GM12878 (cell line): ENCODE measurements at regions not wholly inside any gene's neighbourhood (a gene's known extent, or its start where the extent isn't known, plus 50 kb on each side); places are given as distances from the start of the nearest gene placed in this dataset.
"Not testable (repeated sequence)": the region's sequence is repeated elsewhere in the genome, so short reads cannot be mapped to it uniquely, and the experiment has no call there.

Experiments used
- ATAC-seq: fragments of 200-7000 bp; cut with Tn5 transposase; 3 replicates; pipeline ENCODE4 v1.9.1; 2020; ENCODE audit warnings: mild to moderate bottlenecking, moderate library complexity
- BruUV-seq: library from RNA; stranded (reverse); fragments of 400-500 nt; replicated peaks from 2 replicates; lab custom pipeline; 2021; lab: Mats Ljungman, UMichigan
- CTCF ChIA-PET: fragments of 300-600 bp; sonication (Branson Sonifier 250); formaldehyde crosslinking; extraction: SDS; loops from one replicate; lab custom pipeline; 2021; ENCODE audit warnings: inconsistent platforms; lab: Yijun Ruan, JAX
- POLR2A ChIA-PET: fragments of 350-600 bp; formaldehyde crosslinking; extraction: SDS; loops from one replicate; lab custom pipeline; 2021; ENCODE audit warnings: inconsistent platforms; lab: Charles Lee
- RAD21 ChIA-PET: fragments of 300-600 bp; sonication (Branson Sonifier 250); formaldehyde crosslinking; loops from one replicate; lab custom pipeline; 2023; ENCODE audit warnings: antibody characterized with exemption; ENCODE audit not compliant: unreplicated experiment; lab: Charles Lee
- SMC1A ChIA-PET: fragments of 300-600 bp; sonication (Branson Sonifier 250); formaldehyde crosslinking; loops from one replicate; lab custom pipeline; 2023; ENCODE audit not compliant: unreplicated experiment, uncharacterized antibody; lab: Charles Lee
- DNase-seq: peaks from one replicate; pipeline ENCODE4 v3.0.0-alpha.2; 2011; ENCODE audit warnings: low read depth, low spot score
- FAIRE-seq: peaks from 3 replicates; lab custom pipeline; 2011; peaks lifted over from hg19 to GRCh38; lab: Jason Lieb, UNC
- H2AFZ ChIP-seq: 2 replicates; pipeline ENCODE4 v1.6.0; 2011; ENCODE audit warnings: low read depth, low read length, control low read depth; ENCODE audit not compliant: control insufficient read depth
- H3K27ac ChIP-seq: 2 replicates; pipeline ENCODE4 v1.5.1; 2011; ENCODE audit warnings: control low read depth; ENCODE audit not compliant: control insufficient read depth, insufficient read depth
- H3K27me3 ChIP-seq, 2 experiments: replicated peaks in 1 of 2; 2 replicates each; pipeline versions ENCODE4 v1.6.0 to v1.6.1; 2011; ENCODE audit warnings: low read length in 1 of 2; ENCODE audit not compliant: control insufficient read depth in 2 of 2, insufficient read depth in 2 of 2
- H3K36me3 ChIP-seq, 2 experiments: 2 replicates each; pipeline ENCODE4 v1.5.1; 2011; ENCODE audit warnings: low read length in 1 of 2; ENCODE audit not compliant: control insufficient read depth in 2 of 2, insufficient read depth in 2 of 2
- H3K4me1 ChIP-seq: 2 replicates; pipeline ENCODE4 v1.6.1; 2011; ENCODE audit warnings: mild to moderate bottlenecking, low read length, moderate library complexity, mixed read lengths; ENCODE audit not compliant: control insufficient read depth, insufficient read depth
- H3K4me2 ChIP-seq: 2 replicates; pipeline ENCODE4 v1.6.0; 2011; ENCODE audit warnings: control low read depth; ENCODE audit not compliant: control insufficient read depth, insufficient read depth
- H3K4me3 ChIP-seq: fragments of 200-600 bp; sonication (generic); 2 replicates; pipeline ENCODE4 v1.5.1; 2016
- H3K79me2 ChIP-seq: 2 replicates; pipeline ENCODE4 v1.6.0; 2011; ENCODE audit warnings: low read length; ENCODE audit not compliant: control insufficient read depth, insufficient read depth
- H3K9ac ChIP-seq: 2 replicates; pipeline ENCODE4 v1.8.0; 2011; ENCODE audit warnings: low read length, control low read depth, mixed read lengths; ENCODE audit not compliant: control insufficient read depth, insufficient read depth
- H3K9me3 ChIP-seq: replicated peaks from 3 replicates; pipeline ENCODE4 v1.5.1; 2011; ENCODE audit warnings: mild to moderate bottlenecking, low read length; ENCODE audit not compliant: control insufficient read depth, insufficient read depth
- H4K20me1 ChIP-seq: 2 replicates; pipeline ENCODE4 v1.6.0; 2011; ENCODE audit not compliant: control insufficient read depth, insufficient read depth
- CBX3 ChIP-seq: fragments of 200-600 bp; sonication (generic); IDR thresholded peaks from 2 replicates; pipeline ENCODE4 v1.6.1; 2016; ENCODE audit warnings: low read depth, borderline replicate concordance
- CREB1 ChIP-seq: IDR thresholded peaks from 2 replicates; pipeline ENCODE4 v1.6.1; 2012; ENCODE audit warnings: low read depth, mild to moderate bottlenecking, inconsistent platforms
- EZH2 ChIP-seq: IDR thresholded peaks from 2 replicates; pipeline ENCODE4 v1.6.1; 2012; ENCODE audit warnings: low read depth, mild to moderate bottlenecking, control low read depth, inconsistent platforms, low read length, borderline replicate concordance; ENCODE audit not compliant: control insufficient read depth
- KAT2A ChIP-seq: conservative IDR thresholded peaks from 2 replicates; pipeline ENCODE4 v1.6.1; 2011; ENCODE audit warnings: low read depth, low read length; ENCODE audit not compliant: control insufficient read depth
- NFIC ChIP-seq: IDR thresholded peaks from 2 replicates; pipeline ENCODE4 v1.6.1; 2012; ENCODE audit warnings: low read depth, mild to moderate bottlenecking, inconsistent platforms, low read length, moderate library complexity
- USF2 ChIP-seq: IDR thresholded peaks from 2 replicates; pipeline ENCODE4 v1.6.1; 2011; ENCODE audit warnings: low read depth, low read length, improper control_type of control experiment, borderline replicate concordance
- ZNF384 ChIP-seq: IDR thresholded peaks from 2 replicates; pipeline ENCODE4 v1.6.1; 2012; ENCODE audit warnings: low read depth, mild to moderate bottlenecking, low read length, improper control_type of control experiment, borderline replicate concordance
- ZNF687 ChIP-seq: fragments of 450-650 bp; IDR thresholded peaks from 2 replicates; pipeline ENCODE4 v1.6.1; 2017; ENCODE audit warnings: mild to moderate bottlenecking, moderate library complexity
- WGBS: methylation state at CpG from one replicate; pipeline ENCODE4 v1.1.6; 2016; ENCODE audit warnings: low lambda C conversion rate; ENCODE audit not compliant: insufficient replicate concordance, insufficient coverage; ENCODE audit errors: missing lambda C conversion rate; 5-methylcytosine and 5-hydroxymethylcytosine counted together
- in situ Hi-C: fragments of 300-500 bp; cut with MboI; formaldehyde crosslinking; loops from 9 replicates; pipeline ENCODE4 v1.14.3; 2018; ENCODE audit warnings: mixed read lengths
- intact Hi-C: fragments of 100-400 bp; cut with micrococcal nuclease; formaldehyde crosslinking; loops from one replicate; pipeline ENCODE4 v1.14.2; 2022; ENCODE audit not compliant: unreplicated experiment
- TF ChIP-seq, protein P1 (sequence below): IDR thresholded peaks from 2 replicates; pipeline ENCODE4 v1.6.1; 2011; ENCODE audit warnings: low read depth, mild to moderate bottlenecking, low read length, moderate library complexity, borderline replicate concordance; ENCODE audit errors: extremely low read depth

DNA sequence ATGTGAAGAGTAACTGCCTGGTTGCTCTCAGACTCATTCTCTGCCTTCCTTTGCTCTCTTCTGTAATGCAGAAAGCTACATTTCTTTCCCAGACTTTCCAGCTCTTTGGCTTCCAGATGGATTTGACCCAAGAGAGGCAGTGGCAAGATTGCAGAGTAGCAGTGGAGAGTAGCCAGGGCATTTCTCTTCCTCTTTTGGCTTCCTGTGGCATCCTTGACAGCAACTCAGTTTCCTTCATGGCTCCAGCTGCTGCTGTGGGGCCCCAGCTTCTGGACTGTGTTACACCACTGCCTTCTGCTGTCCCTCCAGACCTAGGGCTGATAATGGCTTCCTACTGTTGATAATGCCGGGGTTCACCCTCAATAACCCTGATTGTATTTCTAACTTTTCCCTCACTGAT, 469.4 kb upstream of the SPRED2 start (continued):
- TF ChIP-seq CREB1: no peak

DNA sequence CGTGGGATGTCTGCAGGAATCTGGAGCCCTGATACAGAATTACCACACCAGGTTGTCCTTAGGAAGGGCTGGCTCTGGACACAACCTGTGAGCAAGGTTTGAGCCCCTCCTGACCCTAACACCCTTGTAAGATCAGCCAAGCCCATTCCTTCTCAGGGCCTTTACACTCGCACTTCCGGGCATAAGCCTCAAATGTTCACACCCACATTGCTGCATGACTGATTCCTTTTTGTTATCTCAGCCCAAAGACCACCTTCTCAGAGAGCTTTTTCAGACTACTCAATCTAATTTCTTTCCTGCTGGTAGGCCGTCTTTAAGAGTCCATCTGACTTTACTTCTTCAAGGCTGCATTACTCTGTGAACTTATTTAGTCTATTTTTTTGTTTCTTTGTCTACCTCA, 464.0 kb upstream of the SPRED2 start:
- CTCF ChIA-PET: no interaction called here
- H3K4me1 ChIP-seq: no peaks in the 10 kb centered on the region
- in situ Hi-C loops: no loop called here
- FAIRE-seq (no peak), DNase-seq (no peak), ATAC-seq (no peak)
- H3K4me2 ChIP-seq: no peak overlapping the region
- BruUV-seq: no TSS peak
- 16% methylated on average over 4 of the region's 4 CpGs for WGBS
- H2AFZ ChIP-seq: no peak overlapping the region
- no peaks in the 10 kb centered on the region for H3K36me3 ChIP-seq
- SMC1A ChIA-PET: no interaction called here
- H3K27me3 ChIP-seq: no peaks in the 10 kb centered on the region
- no peak overlapping the region for H3K4me3 ChIP-seq
- POLR2A ChIA-PET: no interaction called here
- H3K9ac ChIP-seq: no peak overlapping the region
- intact Hi-C loops: no loop called here
- TF ChIP-seq CBX3 (no peak), NFIC (no peak), EZH2 (no peak), USF2 (no peak), ZNF384 (no peak), ZNF687 (no peak), KAT2A (no peak)
- TF ChIP-seq, protein P1, sequence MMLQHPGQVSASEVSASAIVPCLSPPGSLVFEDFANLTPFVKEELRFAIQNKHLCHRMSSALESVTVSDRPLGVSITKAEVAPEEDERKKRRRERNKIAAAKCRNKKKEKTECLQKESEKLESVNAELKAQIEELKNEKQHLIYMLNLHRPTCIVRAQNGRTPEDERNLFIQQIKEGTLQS: no peak
- no peak overlapping the region for H3K27ac ChIP-seq
- H3K9me3 ChIP-seq: no peaks in the 10 kb centered on the region
- H4K20me1 ChIP-seq: no peaks in the 10 kb centered on the region
- no peaks in the 10 kb centered on the region for H3K79me2 ChIP-seq
- RAD21 ChIA-PET: no interaction called here

DNA sequence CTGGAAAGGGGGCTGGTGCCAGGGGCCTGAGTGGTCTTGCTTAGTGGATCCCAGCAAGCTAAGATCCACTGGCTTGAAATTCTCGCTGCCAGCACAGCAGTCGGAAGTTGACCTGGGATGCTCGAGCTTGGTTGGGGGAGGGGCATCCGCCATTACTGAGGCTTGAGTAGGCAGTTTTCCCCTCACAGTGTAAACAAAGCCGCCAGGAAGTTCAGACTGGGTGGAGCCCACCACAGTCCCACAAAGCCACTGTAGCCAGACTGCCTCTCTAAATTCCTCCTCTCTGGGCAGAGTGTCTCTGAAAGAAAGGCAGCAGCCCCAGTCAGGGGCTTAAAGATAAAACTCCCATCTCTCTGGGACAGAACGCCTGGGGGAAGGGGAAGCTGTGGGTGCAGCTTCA, 457.7 kb upstream of the SPRED2 start:
- in situ Hi-C loops: not testable (repeated sequence)

More for the DNA sequence above, 457.7 kb upstream of the SPRED2 start:
- H3K36me3 ChIP-seq, SMC1A ChIA-PET, CTCF ChIA-PET, H2AFZ ChIP-seq, POLR2A ChIA-PET, intact Hi-C loops, H4K20me1 ChIP-seq, BruUV-seq, H3K4me2 ChIP-seq, H3K4me3 ChIP-seq, H3K4me1 ChIP-seq, H3K9ac ChIP-seq, H3K27ac ChIP-seq, H3K79me2 ChIP-seq, H3K9me3 ChIP-seq, H3K27me3 ChIP-seq, ATAC-seq, FAIRE-seq, RAD21 ChIA-PET, DNase-seq: not testable (repeated sequence)
- 8% methylated on average over 5 of the region's 6 CpGs for WGBS
